WTC11 (cell line): ENCODE measurements at regions not wholly inside any gene's neighbourhood (a gene's known extent, or its start where the extent isn't known, plus 50 kb on each side); places are given as distances from the start of the nearest gene placed in this dataset.
A peak's percentile ranks its signal among the peaks of the same experiment; 100 is the strongest.
"Not testable (repeated sequence)": the region's sequence is repeated elsewhere in the genome, so short reads cannot be mapped to it uniquely, and the experiment has no call there.

Source experiments
- ATAC-seq: fragments of 200-7000 bp; cut with Tn5 transposase; 2 replicates; pipeline ENCODE4 v1.10.0; 2021; ENCODE audit warnings: mild to moderate bottlenecking, moderate library complexity
- CTCF ChIA-PET: fragments of 300-600 bp; sonication (Branson Sonifier 250); formaldehyde crosslinking; loops from one replicate; lab custom pipeline; 2021; ENCODE audit warnings: antibody characterized with exemption; lab: Charles Lee
- POLR2A ChIA-PET: fragments of 350-600 bp; sonication (Branson Sonifier 250); formaldehyde crosslinking; loops from one replicate; lab custom pipeline; 2021; ENCODE audit warnings: antibody characterized with exemption; lab: Charles Lee
- DNase-seq: peaks from one replicate; pipeline ENCODE4 v3.0.0; 2021; ENCODE audit warnings: low spot score
- H3K27ac Mint-ChIP-seq: 2 replicates; pipeline ENCODE4 v1.8.0; 2021; ENCODE audit warnings: mixed read lengths
- H3K27me3 Mint-ChIP-seq: 2 replicates; pipeline ENCODE4 v1.8.0; 2021; ENCODE audit warnings: low read depth, mild to moderate bottlenecking, moderate library complexity, mixed read lengths
- H3K36me3 Mint-ChIP-seq: 2 replicates; pipeline ENCODE4 v1.8.0; 2021; ENCODE audit warnings: mixed read lengths
- H3K4me1 Mint-ChIP-seq: 2 replicates; pipeline ENCODE4 v1.8.0; 2022; ENCODE audit warnings: mixed read lengths
- H3K4me3 Mint-ChIP-seq: 2 replicates; pipeline ENCODE4 v1.8.0; 2021; ENCODE audit warnings: mild to moderate bottlenecking, moderate library complexity, mixed read lengths
- H3K9me3 Mint-ChIP-seq: 2 replicates; pipeline ENCODE4 v1.8.0; 2021; ENCODE audit warnings: mixed read lengths
- ATF1 ChIP-seq: sonication (generic); formaldehyde crosslinking; IDR thresholded peaks from 2 replicates; pipeline ENCODE4 v1.8.1; 2023; ENCODE audit warnings: mild to moderate bottlenecking, moderate library complexity, missing genetic modification reagents
- ELF4 ChIP-seq: sonication (generic); formaldehyde crosslinking; IDR thresholded peaks from 2 replicates; pipeline ENCODE4 v1.8.1; 2022; ENCODE audit warnings: low read depth, mild to moderate bottlenecking, moderate library complexity, missing genetic modification reagents
- ESRRA ChIP-seq: sonication (generic); formaldehyde crosslinking; IDR thresholded peaks from 2 replicates; pipeline ENCODE4 v1.8.1; 2022; ENCODE audit warnings: mild to moderate bottlenecking, missing genetic modification reagents, borderline replicate concordance
- GABPB1 ChIP-seq: sonication (generic); formaldehyde crosslinking; IDR thresholded peaks from 2 replicates; pipeline ENCODE4 v1.8.1; 2023; ENCODE audit warnings: mild to moderate bottlenecking, missing genetic modification reagents
- KAT7 ChIP-seq: sonication (generic); formaldehyde crosslinking; IDR thresholded peaks from 2 replicates; pipeline ENCODE4 v1.8.1; 2023; ENCODE audit warnings: missing genetic modification reagents, mild to moderate bottlenecking, borderline replicate concordance
- NR1H2 ChIP-seq: sonication (generic); formaldehyde crosslinking; IDR thresholded peaks from 2 replicates; pipeline ENCODE4 v1.9.0; 2021; ENCODE audit warnings: mild to moderate bottlenecking, moderate library complexity, missing genetic modification reagents
- NR2C2 ChIP-seq: sonication (generic); formaldehyde crosslinking; IDR thresholded peaks from 2 replicates; pipeline ENCODE4 v1.8.0; 2022; ENCODE audit warnings: mild to moderate bottlenecking, missing genetic modification reagents
- RORB ChIP-seq: fragments of 250-450 bp; sonication (Bioruptor Pico); IDR thresholded peaks from 2 replicates; pipeline ENCODE4 v1.9.0; 2021; ENCODE audit warnings: mild to moderate bottlenecking
- SMAD4 ChIP-seq: sonication (generic); formaldehyde crosslinking; IDR thresholded peaks from 2 replicates; pipeline ENCODE4 v1.8.0; 2022; ENCODE audit warnings: mild to moderate bottlenecking, missing genetic modification reagents
- SOX15 ChIP-seq: fragments of 250-450 bp; sonication (Bioruptor Pico); IDR thresholded peaks from 2 replicates; pipeline ENCODE4 v1.9.0; 2021; ENCODE audit warnings: mild to moderate bottlenecking
- TEAD1 ChIP-seq: sonication (generic); formaldehyde crosslinking; IDR thresholded peaks from 2 replicates; pipeline ENCODE4 v1.8.0; 2022; ENCODE audit warnings: mild to moderate bottlenecking, missing genetic modification reagents
- ZNF219 ChIP-seq: sonication (generic); formaldehyde crosslinking; IDR thresholded peaks from 2 replicates; pipeline ENCODE4 v1.8.0; 2023; ENCODE audit warnings: missing genetic modification reagents, mild to moderate bottlenecking, borderline replicate concordance
- ZNF671 ChIP-seq: fragments of 250-450 bp; sonication (Bioruptor Pico); IDR thresholded peaks from 2 replicates; pipeline ENCODE4 v1.8.0; 2021; ENCODE audit warnings: mild to moderate bottlenecking
- TF ChIP-seq, protein P1 (sequence below): sonication (generic); formaldehyde crosslinking; IDR thresholded peaks from 2 replicates; pipeline ENCODE4 v1.8.1; 2022; ENCODE audit warnings: mild to moderate bottlenecking, missing genetic modification reagents, moderate library complexity, borderline replicate concordance
- TF ChIP-seq, protein P2 (sequence below): sonication (generic); formaldehyde crosslinking; IDR thresholded peaks from 2 replicates; pipeline ENCODE4 v1.8.1; 2023; ENCODE audit warnings: mild to moderate bottlenecking, missing genetic modification reagents, moderate library complexity
- TF ChIP-seq, protein P3 (sequence below): fragments of 200-600 bp; IDR thresholded peaks from 2 replicates; pipeline ENCODE4 v1.8.0; 2022; ENCODE audit warnings: antibody characterized with exemption
- TF ChIP-seq, protein P4 (sequence below): sonication (generic); formaldehyde crosslinking; IDR thresholded peaks from 2 replicates; pipeline ENCODE4 v1.8.0; 2023; ENCODE audit warnings: mild to moderate bottlenecking, missing genetic modification reagents
- TF ChIP-seq, protein P5 (sequence below): sonication (generic); formaldehyde crosslinking; IDR thresholded peaks from 2 replicates; pipeline ENCODE4 v1.8.1; 2023; ENCODE audit warnings: mild to moderate bottlenecking, missing genetic modification reagents, borderline replicate concordance

DNA sequence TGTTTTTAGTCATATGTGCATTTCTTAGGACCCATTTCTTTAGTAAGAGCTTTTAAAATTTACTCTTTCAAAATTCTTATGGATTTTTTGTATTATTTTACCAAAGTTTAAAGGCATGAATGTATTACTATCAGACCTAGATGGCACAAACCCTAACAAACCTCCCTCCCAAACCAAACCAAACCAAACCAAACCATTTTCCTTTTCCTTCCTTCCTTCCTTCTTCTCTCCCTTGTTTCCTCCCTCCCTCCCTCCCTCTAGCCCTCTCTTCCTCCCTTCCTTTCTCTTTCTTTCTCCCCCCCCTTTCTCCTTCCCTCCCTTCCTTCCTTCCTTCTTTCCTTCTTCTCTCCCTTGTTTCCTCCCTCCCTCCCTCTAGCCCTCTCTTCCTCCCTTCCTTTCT lies 1001.8 kb upstream of the CITED2 start (continued):
- TF ChIP-seq, protein P1, sequence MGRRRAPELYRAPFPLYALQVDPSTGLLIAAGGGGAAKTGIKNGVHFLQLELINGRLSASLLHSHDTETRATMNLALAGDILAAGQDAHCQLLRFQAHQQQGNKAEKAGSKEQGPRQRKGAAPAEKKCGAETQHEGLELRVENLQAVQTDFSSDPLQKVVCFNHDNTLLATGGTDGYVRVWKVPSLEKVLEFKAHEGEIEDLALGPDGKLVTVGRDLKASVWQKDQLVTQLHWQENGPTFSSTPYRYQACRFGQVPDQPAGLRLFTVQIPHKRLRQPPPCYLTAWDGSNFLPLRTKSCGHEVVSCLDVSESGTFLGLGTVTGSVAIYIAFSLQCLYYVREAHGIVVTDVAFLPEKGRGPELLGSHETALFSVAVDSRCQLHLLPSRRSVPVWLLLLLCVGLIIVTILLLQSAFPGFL (CRISPR knock-in tag) = no peak
- no peak for TF ChIP-seq GABPB1
- TF ChIP-seq, protein P2, sequence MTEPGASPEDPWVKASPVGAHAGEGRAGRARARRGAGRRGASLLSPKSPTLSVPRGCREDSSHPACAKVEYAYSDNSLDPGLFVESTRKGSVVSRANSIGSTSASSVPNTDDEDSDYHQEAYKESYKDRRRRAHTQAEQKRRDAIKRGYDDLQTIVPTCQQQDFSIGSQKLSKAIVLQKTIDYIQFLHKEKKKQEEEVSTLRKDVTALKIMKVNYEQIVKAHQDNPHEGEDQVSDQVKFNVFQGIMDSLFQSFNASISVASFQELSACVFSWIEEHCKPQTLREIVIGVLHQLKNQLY = no peak
- no peak for TF ChIP-seq SMAD4 (CRISPR knock-in tag)
- TF ChIP-seq SOX15 (CRISPR knock-in tag) = no peak

DNA sequence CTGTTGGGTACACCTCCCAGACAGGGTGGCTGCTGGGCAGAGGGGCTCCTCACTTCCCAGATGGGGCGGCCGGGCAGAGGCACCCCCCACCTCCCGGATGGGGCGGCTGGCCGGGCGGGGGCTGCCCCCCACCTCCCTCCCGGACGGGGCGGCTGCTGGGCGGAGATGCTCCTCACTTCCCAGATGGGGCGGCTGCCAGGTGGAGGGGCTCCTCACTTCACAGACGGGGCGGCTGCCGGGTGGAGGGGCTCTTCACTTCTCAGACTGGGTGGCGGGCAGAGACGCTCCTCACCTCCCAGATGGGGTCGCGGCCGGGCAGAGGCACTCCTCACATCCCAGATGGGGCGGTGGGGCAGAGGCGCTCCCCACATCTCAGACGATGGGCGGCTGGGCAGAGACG lies 999.3 kb upstream of the CITED2 start:
- POLR2A ChIA-PET, H3K27ac Mint-ChIP-seq, ATAC-seq, CTCF ChIA-PET, H3K4me3 Mint-ChIP-seq, H3K27me3 Mint-ChIP-seq, DNase-seq: not testable (repeated sequence)
- Mint-ChIP-seq H3K36me3 (peaks cover 25% of the 10 kb centered on the region), H3K4me1 (peaks cover 15% of the 10 kb centered on the region), H3K9me3 (peaks cover 14% of the 10 kb centered on the region)

DNA sequence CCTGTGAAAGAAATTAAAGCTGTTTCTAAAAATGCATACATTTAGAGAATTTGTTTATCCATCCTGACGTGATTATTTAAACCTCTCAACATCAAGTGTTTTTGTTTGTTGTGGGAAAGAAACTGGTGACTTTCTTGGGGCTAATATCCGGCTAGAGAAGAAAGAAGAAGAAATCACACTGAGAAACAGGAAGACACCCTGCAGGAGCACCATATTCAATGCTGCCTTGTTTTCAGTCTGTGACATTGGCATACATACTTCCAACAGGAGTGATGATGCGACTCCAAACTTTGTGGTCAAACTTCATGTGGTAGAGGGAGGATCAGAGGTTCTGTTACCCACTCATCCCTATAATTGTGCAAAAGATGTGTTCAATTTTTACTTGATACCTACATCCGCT lies 997.6 kb upstream of the CITED2 start:
- POLR2A ChIA-PET = no interaction called here
- H3K27ac Mint-ChIP-seq = peak overlapping the region; percentile 76; the same call in 1 of the 2 replicates
- TF ChIP-seq SOX15 (CRISPR knock-in tag) = no peak
- no peak for TF ChIP-seq ZNF219 (CRISPR knock-in tag)
- TF ChIP-seq ATF1 = no peak
- TF ChIP-seq NR1H2 (CRISPR knock-in tag) = no peak
- no peak for TF ChIP-seq NR2C2 (CRISPR knock-in tag)
- TF ChIP-seq ELF4 (CRISPR knock-in tag) = no peak
- 0 out of 2 replicates have a peak, but pooled peaks have one; percentile 32 for TF ChIP-seq TEAD1 (CRISPR knock-in tag)
- TF ChIP-seq, all 79 proteins: peak for 1
- peaks cover 2% of the 10 kb centered on the region; the same call in 1 of the 2 replicates for H3K27me3 Mint-ChIP-seq
- peaks cover 19% of the 10 kb centered on the region for H3K9me3 Mint-ChIP-seq
- ATAC-seq = 0 out of 2 replicates have a peak, but pooled peaks have one; percentile 47
- peaks cover 15% of the 10 kb centered on the region for H3K4me1 Mint-ChIP-seq
- no peak for DNase-seq
- H3K4me3 Mint-ChIP-seq = no peak overlapping the region
- peaks cover 25% of the 10 kb centered on the region for H3K36me3 Mint-ChIP-seq
- CTCF ChIA-PET = no interaction called here

DNA sequence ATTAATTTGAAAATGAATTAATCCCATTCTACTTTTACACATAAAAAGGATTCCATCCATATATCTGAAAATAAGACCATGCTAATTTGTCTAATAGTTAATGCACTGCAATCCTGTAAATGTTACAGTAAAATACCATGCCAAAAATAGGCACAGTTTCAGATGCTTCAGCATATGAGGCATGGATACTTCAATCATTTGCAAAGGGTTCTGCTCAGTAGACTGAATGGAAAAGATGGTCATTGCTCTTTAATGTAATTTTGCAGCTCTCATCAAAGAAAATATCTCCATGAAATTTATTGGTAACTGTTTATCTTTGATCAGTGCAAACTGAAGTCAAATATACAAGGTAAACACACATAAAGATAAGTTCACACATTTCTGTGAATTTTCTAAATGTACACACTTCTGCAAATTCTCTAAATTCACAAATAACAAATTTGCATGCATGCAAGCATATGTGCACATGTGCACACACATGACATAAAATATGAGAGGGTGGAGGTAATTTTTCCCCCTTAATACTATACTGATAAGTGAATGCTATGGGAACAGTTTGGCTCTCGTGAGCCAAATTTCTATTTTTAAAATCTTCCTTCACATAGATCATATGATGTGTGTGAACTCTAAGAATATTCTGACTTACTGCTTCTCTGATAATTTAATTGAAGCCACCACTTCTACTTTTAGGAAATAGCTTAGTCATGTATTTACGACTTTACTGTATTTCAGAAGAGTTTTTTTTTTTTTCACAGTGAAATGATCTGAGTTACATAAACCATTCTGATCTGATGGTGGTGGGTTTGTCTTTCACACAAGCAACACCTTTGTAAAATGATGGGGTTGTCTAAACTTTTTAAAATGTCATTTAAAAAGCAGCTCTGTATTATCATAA lies 996.8 kb upstream of the CITED2 start:
- no peak for DNase-seq
- Mint-ChIP-seq H3K9me3 (peaks cover 19% of the 10 kb centered on the region), H3K4me1 (peaks cover 15% of the 10 kb centered on the region), H3K27me3 (peaks cover 2% of the 10 kb centered on the region; the same call in 1 of the 2 replicates), H3K4me3 (no peak overlapping the region), H3K27ac (peak overlapping the region; percentile 72; the same call in 1 of the 2 replicates), H3K36me3 (peaks cover 25% of the 10 kb centered on the region)
- CTCF ChIA-PET = no interaction called here
- ATAC-seq = no peak
- POLR2A ChIA-PET = no interaction called here
- TF ChIP-seq RORB (CRISPR knock-in tag) = no peak
- no peak for TF ChIP-seq KAT7 (CRISPR knock-in tag)
- TF ChIP-seq ESRRA (CRISPR knock-in tag) = no peak
- TF ChIP-seq, protein P3, sequence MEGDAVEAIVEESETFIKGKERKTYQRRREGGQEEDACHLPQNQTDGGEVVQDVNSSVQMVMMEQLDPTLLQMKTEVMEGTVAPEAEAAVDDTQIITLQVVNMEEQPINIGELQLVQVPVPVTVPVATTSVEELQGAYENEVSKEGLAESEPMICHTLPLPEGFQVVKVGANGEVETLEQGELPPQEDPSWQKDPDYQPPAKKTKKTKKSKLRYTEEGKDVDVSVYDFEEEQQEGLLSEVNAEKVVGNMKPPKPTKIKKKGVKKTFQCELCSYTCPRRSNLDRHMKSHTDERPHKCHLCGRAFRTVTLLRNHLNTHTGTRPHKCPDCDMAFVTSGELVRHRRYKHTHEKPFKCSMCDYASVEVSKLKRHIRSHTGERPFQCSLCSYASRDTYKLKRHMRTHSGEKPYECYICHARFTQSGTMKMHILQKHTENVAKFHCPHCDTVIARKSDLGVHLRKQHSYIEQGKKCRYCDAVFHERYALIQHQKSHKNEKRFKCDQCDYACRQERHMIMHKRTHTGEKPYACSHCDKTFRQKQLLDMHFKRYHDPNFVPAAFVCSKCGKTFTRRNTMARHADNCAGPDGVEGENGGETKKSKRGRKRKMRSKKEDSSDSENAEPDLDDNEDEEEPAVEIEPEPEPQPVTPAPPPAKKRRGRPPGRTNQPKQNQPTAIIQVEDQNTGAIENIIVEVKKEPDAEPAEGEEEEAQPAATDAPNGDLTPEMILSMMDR = no peak
- TF ChIP-seq, protein P4, sequence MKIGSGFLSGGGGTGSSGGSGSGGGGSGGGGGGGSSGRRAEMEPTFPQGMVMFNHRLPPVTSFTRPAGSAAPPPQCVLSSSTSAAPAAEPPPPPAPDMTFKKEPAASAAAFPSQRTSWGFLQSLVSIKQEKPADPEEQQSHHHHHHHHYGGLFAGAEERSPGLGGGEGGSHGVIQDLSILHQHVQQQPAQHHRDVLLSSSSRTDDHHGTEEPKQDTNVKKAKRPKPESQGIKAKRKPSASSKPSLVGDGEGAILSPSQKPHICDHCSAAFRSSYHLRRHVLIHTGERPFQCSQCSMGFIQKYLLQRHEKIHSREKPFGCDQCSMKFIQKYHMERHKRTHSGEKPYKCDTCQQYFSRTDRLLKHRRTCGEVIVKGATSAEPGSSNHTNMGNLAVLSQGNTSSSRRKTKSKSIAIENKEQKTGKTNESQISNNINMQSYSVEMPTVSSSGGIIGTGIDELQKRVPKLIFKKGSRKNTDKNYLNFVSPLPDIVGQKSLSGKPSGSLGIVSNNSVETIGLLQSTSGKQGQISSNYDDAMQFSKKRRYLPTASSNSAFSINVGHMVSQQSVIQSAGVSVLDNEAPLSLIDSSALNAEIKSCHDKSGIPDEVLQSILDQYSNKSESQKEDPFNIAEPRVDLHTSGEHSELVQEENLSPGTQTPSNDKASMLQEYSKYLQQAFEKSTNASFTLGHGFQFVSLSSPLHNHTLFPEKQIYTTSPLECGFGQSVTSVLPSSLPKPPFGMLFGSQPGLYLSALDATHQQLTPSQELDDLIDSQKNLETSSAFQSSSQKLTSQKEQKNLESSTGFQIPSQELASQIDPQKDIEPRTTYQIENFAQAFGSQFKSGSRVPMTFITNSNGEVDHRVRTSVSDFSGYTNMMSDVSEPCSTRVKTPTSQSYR (CRISPR knock-in tag) = no peak
- TF ChIP-seq ZNF671 (CRISPR knock-in tag) = no peak
- TF ChIP-seq, protein P5, sequence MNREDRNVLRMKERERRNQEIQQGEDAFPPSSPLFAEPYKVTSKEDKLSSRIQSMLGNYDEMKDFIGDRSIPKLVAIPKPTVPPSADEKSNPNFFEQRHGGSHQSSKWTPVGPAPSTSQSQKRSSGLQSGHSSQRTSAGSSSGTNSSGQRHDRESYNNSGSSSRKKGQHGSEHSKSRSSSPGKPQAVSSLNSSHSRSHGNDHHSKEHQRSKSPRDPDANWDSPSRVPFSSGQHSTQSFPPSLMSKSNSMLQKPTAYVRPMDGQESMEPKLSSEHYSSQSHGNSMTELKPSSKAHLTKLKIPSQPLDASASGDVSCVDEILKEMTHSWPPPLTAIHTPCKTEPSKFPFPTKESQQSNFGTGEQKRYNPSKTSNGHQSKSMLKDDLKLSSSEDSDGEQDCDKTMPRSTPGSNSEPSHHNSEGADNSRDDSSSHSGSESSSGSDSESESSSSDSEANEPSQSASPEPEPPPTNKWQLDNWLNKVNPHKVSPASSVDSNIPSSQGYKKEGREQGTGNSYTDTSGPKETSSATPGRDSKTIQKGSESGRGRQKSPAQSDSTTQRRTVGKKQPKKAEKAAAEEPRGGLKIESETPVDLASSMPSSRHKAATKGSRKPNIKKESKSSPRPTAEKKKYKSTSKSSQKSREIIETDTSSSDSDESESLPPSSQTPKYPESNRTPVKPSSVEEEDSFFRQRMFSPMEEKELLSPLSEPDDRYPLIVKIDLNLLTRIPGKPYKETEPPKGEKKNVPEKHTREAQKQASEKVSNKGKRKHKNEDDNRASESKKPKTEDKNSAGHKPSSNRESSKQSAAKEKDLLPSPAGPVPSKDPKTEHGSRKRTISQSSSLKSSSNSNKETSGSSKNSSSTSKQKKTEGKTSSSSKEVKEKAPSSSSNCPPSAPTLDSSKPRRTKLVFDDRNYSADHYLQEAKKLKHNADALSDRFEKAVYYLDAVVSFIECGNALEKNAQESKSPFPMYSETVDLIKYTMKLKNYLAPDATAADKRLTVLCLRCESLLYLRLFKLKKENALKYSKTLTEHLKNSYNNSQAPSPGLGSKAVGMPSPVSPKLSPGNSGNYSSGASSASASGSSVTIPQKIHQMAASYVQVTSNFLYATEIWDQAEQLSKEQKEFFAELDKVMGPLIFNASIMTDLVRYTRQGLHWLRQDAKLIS (CRISPR knock-in tag) = no peak
